ENCODE measurements at regions not wholly inside any gene's neighbourhood (a gene's known extent, or its start where the extent isn't known, plus 50 kb on each side); places are given as distances from the start of the nearest gene placed in this dataset.
"Not testable (repeated sequence)": the region's sequence is repeated elsewhere in the genome, so short reads cannot be mapped to it uniquely, and the experiment has no call there.

- no peak for DNase-seq
Measured at GRCh38 chr21:36247316-36248010, 72.5 kb upstream of the MORC3 start.

DNA sequence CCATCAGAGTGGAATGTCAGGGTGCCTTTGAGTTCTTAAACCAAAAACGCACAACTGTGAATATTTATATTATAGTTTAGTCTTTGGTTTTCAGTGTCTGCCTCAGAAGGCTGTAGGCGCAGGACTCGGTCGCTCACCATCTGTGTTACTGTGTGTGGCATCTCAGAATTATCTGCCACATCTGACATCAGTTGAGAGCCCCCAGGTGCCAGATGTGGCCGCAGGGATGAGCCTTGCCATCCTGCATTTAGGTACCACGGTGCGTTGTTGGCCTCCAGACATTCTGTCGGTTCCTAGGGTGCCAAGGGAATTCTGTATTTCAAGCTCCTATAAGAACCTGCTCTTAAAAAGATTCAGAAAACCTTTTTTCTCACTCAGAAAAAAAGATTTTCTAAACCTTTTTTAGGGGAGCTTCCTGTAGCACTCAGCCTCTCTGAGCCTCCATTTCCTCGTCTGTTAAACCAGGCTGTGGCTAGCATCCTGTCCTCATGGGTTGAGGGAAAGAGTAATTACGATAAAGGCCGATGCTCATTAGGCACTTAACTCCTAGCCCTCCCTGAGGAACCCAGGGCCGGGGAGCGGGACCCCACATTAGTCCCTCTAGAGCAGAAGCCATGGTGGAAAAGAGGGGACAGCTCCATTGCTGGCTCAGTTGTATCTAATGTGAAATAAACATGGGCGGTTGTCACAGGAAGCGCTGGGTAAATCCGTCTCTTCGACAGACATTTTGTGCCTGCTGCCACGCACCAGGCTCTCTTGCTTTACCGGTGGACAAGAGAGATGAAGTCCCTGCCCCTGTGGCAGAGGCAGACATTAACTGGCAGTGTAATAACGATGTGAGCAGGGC lies 70.2 kb upstream of the MORC3 start:
- no peak for DNase-seq

GRCh38 chr21:36250423-36251075 lies 69.4 kb upstream of the MORC3 start:
- DNase-seq: no peak

- DNase-seq: no peak
Measured at GRCh38 chr21:36254106-36254941, 65.7 kb upstream of the MORC3 start.

GRCh38 chr21:36255663-36256062 lies 64.3 kb upstream of the MORC3 start:
- DNase-seq: no peak

GRCh38 chr21:36257657-36258056 lies 62.3 kb upstream of the MORC3 start:
- DNase-seq: no peak

- DNase-seq: peak; percentile 13
Measured at GRCh38 chr21:36260030-36260787, 59.8 kb upstream of the MORC3 start.

DNA sequence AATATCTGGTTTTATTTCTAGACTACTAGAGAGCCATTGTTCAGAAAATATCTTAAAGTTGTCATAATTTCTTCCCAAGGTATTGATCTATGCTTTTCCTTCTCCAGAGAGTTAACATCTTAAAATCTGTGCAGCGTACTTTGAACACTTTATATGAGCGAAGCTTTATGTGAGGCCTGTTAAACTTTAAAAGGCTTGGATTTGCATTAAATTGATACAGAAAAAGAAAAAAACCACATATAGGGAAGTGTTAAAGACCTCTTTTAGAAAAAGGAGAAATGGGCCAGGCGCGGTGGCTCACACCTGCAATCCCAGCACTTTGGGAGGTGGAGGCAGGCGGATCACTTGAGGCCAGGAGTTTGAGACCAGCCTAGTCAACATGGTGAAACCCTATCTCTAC lies 59.2 kb upstream of the MORC3 start:
- DNase-seq: no peak

DNA sequence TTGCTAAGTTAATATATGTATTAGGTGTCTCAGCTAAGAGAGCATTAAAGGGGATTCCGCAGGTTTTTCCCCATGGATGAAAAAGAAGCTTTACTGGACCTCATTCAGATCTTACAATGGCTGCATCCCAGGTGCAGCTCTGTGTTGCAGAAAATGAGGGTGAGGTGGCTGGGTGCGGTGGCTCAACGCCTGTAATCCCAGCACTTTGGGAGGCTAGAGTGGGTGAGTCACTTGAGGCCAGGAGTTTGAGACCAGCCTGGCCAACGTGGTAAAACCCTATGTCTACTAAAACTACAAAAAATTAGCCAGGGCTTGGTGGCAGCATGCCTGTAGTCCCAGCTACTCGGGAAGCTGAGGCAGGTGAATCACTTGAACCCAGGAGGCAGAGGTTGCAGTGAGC lies 58.5 kb upstream of the MORC3 start:
- no peak for DNase-seq

DNA sequence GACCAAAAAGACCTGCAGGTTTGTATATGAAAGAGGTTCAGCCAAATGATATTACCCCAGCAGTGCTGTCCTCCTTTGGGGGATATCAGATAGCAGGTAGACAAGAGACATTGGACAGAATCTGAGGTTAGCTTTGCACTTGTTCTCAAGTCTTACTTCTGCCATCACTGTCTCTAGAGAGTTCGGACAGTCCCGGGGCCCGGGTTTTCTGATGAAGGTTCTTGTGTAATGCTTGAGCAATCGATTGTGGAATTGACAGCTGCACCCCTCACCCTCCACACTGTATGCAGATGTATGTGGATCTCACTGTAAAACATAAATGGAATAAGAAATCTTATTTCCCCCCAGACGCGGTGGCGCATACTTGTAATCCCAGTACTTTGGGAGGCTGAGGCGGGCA lies 56.2 kb upstream of the MORC3 start:
- no peak for DNase-seq

DNA sequence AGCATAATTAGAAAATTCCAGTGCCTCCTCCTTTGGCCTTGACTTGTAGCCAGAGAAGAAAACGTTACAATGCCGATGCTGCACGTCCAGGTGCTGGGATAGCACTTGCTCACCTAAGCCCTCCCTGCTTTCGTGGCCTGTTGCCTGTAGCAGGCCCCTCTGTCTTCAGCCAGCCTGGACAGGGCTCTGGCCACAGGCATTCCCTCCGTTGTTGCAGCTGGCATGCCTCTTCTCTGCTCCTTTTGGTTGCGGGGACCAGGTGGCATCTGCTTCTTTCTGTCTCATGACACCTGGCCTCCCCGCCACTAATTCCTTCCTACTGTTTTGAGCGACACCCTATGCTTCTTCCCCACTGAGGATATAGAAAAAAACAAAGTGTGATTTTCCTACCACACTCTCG lies 54.6 kb upstream of the MORC3 start:
- no peak for DNase-seq

GRCh38 chr21:36267828-36268227 lies 52.2 kb upstream of the MORC3 start:
- DNase-seq: not testable (repeated sequence)

- DNase-seq: not testable (repeated sequence)
Measured at GRCh38 chr21:36268264-36268663, 51.7 kb upstream of the MORC3 start.

Data from stimulated activated naive CD4-positive, alpha-beta T cell treated with Interleukin-2 at 50 U/mL for 16 hours (primary cell).